ENCODE measurements at regions not wholly inside any gene's neighbourhood (a gene's known extent, or its start where the extent isn't known, plus 50 kb on each side); places are given as distances from the start of the nearest gene placed in this dataset.

- H3K9me3 ChIP-seq (ENCODE audit: control insufficient read depth in 1 of 2, insufficient read depth in 1 of 2, low read length in 2 of 2) = peaks cover 0 to 3% of the 10 kb centered on the region in 2 experiments
- POLR2A ChIA-PET = no interaction called here
- H3K4me3 Mint-ChIP-seq = no peak overlapping the region
- no peak overlapping the region for H3K4me3 ChIP-seq (ENCODE audit: low read length)
- H3K27me3 Mint-ChIP-seq = no peaks in the 10 kb centered on the region
- intact Hi-C loops (cut with DNase I, micrococcal nuclease) = no loop called here
- DNase-seq (no peak), ATAC-seq (ENCODE audit: poor library complexity) (no peak)
- H3K27me3 ChIP-seq (ENCODE audit: control insufficient read depth in 1 of 2, insufficient read depth in 2 of 2, low read length in 2 of 2) = no peaks in the 10 kb centered on the region
- H3K4me1 ChIP-seq (ENCODE audit: insufficient read depth, low read length) = no peaks in the 10 kb centered on the region
- no peak overlapping the region for H3K27ac ChIP-seq (ENCODE audit: low read depth in 1 of 2, low read length in 2 of 2)
- TF ChIP-seq, protein P1, sequence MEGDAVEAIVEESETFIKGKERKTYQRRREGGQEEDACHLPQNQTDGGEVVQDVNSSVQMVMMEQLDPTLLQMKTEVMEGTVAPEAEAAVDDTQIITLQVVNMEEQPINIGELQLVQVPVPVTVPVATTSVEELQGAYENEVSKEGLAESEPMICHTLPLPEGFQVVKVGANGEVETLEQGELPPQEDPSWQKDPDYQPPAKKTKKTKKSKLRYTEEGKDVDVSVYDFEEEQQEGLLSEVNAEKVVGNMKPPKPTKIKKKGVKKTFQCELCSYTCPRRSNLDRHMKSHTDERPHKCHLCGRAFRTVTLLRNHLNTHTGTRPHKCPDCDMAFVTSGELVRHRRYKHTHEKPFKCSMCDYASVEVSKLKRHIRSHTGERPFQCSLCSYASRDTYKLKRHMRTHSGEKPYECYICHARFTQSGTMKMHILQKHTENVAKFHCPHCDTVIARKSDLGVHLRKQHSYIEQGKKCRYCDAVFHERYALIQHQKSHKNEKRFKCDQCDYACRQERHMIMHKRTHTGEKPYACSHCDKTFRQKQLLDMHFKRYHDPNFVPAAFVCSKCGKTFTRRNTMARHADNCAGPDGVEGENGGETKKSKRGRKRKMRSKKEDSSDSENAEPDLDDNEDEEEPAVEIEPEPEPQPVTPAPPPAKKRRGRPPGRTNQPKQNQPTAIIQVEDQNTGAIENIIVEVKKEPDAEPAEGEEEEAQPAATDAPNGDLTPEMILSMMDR (IDR thresholded peaks at IDR 0.05) = no peak
- no peaks in the 10 kb centered on the region for H3K4me1 Mint-ChIP-seq (ENCODE audit: low read depth)
- no peaks in the 10 kb centered on the region for H3K36me3 ChIP-seq (ENCODE audit: insufficient read depth, low read length)
- no peaks in the 10 kb centered on the region for H3K36me3 Mint-ChIP-seq (ENCODE audit: low read depth)
- H3K9me3 Mint-ChIP-seq = no peaks in the 10 kb centered on the region
- CTCF ChIA-PET = no interaction called here
- H3K27ac Mint-ChIP-seq = no peak overlapping the region
Measured at GRCh38 chr11:81897639-81898038, 836.0 kb downstream of the FAM181B start.

DNA sequence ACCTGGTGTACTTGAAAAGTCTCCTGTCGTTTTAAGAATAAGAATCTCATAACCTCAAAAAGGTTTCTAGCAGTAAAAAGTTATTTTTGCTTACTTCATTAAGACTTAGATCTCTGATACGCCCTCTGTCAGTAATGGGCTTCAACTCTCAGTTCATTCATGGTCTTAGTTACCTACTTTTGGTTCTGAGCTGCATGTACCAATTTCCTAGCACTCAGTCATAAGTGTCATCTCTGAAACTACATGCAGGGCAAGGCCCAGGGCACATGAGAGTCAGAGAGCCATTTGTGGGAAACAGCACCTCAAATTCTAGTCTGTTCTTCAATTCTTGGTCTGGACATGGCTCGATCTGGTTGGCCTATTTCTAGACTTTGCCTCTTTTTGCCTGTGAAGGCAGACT lies 838.4 kb downstream of the FAM181B start:
- Mint-ChIP-seq H3K27ac (no peak overlapping the region), H3K27me3 (no peaks in the 10 kb centered on the region), H3K36me3 (ENCODE audit: low read depth) (no peaks in the 10 kb centered on the region), H3K4me1 (ENCODE audit: low read depth) (no peaks in the 10 kb centered on the region), H3K4me3 (no peak overlapping the region), H3K9me3 (no peaks in the 10 kb centered on the region)
- no peaks in the 10 kb centered on the region for H3K27me3 ChIP-seq (ENCODE audit: control insufficient read depth in 1 of 2, insufficient read depth in 2 of 2, low read length in 2 of 2)
- peaks cover 0 to 3% of the 10 kb centered on the region in 2 experiments for H3K9me3 ChIP-seq (ENCODE audit: control insufficient read depth in 1 of 2, insufficient read depth in 1 of 2, low read length in 2 of 2)
- H3K4me3 ChIP-seq (ENCODE audit: low read length) = no peak overlapping the region
- intact Hi-C loops (cut with DNase I, micrococcal nuclease) = no loop called here
- ChIA-PET POLR2A (interaction anchor here (0.9 kb wide), 1 partner anchor 12 kb away, joined by 3 read pairs; no protein-coding TSS in a partner anchor), CTCF (no interaction called here)
- no peaks in the 10 kb centered on the region for H3K36me3 ChIP-seq (ENCODE audit: insufficient read depth, low read length)
- ATAC-seq (ENCODE audit: poor library complexity) = no peak
- no peak overlapping the region for H3K27ac ChIP-seq (ENCODE audit: low read depth in 1 of 2, low read length in 2 of 2)
- DNase-seq = no peak
- TF ChIP-seq, protein P1 (IDR thresholded peaks at IDR 0.05) = no peak
- no peaks in the 10 kb centered on the region for H3K4me1 ChIP-seq (ENCODE audit: insufficient read depth, low read length)

DNA sequence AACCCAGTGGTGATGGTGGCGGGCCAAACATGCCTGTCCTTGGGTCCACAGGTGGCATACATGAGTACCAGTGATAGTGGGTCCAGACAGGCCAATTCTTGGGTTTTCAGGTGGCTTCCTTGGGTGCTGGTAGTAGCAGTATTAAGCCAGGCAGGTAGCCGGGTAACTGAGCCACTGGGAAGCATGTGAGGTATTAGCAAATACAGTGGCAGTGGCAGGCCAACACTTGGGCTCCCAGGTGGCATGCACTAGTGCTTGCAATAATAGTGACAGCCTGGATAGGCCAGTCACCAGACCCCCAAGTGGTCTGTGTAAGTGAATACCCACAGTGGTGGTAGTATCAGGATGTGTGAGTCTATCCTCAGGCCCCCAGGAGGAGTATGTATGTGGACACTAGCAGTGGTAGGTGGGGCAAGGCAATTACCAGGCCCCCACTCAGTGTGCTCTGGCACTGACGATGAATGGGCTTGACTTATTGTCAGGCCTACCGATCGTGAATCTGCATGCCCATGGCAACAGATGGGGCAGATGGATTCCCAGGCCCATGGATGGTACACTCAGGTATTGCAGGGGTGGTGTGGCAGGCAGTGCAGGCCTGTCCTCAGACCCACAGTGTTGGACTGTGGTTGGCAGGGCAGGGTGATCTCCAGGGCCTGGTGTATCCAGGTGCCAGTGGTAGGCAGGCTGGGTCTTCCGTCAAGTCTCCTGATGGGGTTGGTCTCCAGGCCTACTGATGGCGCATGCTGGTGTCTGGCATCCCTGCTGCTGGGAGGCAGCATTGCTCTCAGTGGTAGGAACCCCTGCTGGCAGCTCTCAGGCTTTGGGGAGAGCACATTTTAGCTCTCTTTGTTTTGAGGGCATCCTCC lies 840.7 kb downstream of the FAM181B start:
- no peaks in the 10 kb centered on the region for H3K4me1 ChIP-seq (ENCODE audit: insufficient read depth, low read length)
- intact Hi-C loops (cut with DNase I, micrococcal nuclease) = no loop called here
- ATAC-seq (ENCODE audit: poor library complexity) = no peak
- CTCF ChIA-PET = no interaction called here
- Mint-ChIP-seq H3K27me3 (no peaks in the 10 kb centered on the region), H3K4me1 (ENCODE audit: low read depth) (no peaks in the 10 kb centered on the region), H3K9me3 (peaks cover 6% of the 10 kb centered on the region), H3K36me3 (ENCODE audit: low read depth) (no peaks in the 10 kb centered on the region), H3K27ac (no peak overlapping the region), H3K4me3 (no peak overlapping the region)
- POLR2A ChIA-PET = no interaction called here
- no peaks in the 10 kb centered on the region for H3K36me3 ChIP-seq (ENCODE audit: insufficient read depth, low read length)
- H3K4me3 ChIP-seq (ENCODE audit: low read length) = no peak overlapping the region
- TF ChIP-seq, protein P1 (IDR thresholded peaks at IDR 0.05) = no peak
- H3K27ac ChIP-seq (ENCODE audit: low read depth in 1 of 2, low read length in 2 of 2) = no peak overlapping the region
- no peak for DNase-seq
- peaks cover 0 to 3% of the 10 kb centered on the region in 2 experiments for H3K9me3 ChIP-seq (ENCODE audit: control insufficient read depth in 1 of 2, insufficient read depth in 1 of 2, low read length in 2 of 2)
- no peaks in the 10 kb centered on the region for H3K27me3 ChIP-seq (ENCODE audit: control insufficient read depth in 1 of 2, insufficient read depth in 2 of 2, low read length in 2 of 2)

Measured in CD4-positive, alpha-beta T cell (primary cell).